ENCODE measurements at regions not wholly inside any gene's neighbourhood (a gene's known extent, or its start where the extent isn't known, plus 50 kb on each side); places are given as distances from the start of the nearest gene placed in this dataset.

GRCh38 chr15:62846131-62846804 is 196.3 kb upstream of the TPM1 start:
- H3K79me2 ChIP-seq (ENCODE audit: low read length): no peaks in the 10 kb centered on the region
- H3K27ac ChIP-seq (ENCODE audit: low read length): no peak overlapping the region
- no peaks in the 10 kb centered on the region for H3K27me3 ChIP-seq (ENCODE audit: low read depth, low read length)
- H3K4me2 ChIP-seq (ENCODE audit: low read length): no peak overlapping the region
- TF ChIP-seq EZH2phosphoT487 (IDR thresholded peaks at IDR 0.05; ENCODE audit: low read depth): no peak
- TF ChIP-seq CTCF (IDR thresholded peaks at IDR 0.05; ENCODE audit: low read depth, low read length): no peak
- H3K36me3 ChIP-seq (replicated peaks; ENCODE audit: low read depth, low read length): no peaks in the 10 kb centered on the region
- no peak overlapping the region for H3K9ac ChIP-seq (ENCODE audit: low read length)
- no peaks in the 10 kb centered on the region for H3K9me3 ChIP-seq (ENCODE audit: insufficient read depth, low read length)
- no peak overlapping the region for H3K4me3 ChIP-seq (ENCODE audit: low read length)
- no peaks in the 10 kb centered on the region for H4K20me1 ChIP-seq (ENCODE audit: insufficient read depth, low read length)
- H3K4me1 ChIP-seq (ENCODE audit: low read length): no peaks in the 10 kb centered on the region
- no peak overlapping the region for H2AFZ ChIP-seq (ENCODE audit: low read depth, low read length)

GRCh38 chr15:62846805-62847495 is 195.6 kb upstream of the TPM1 start:
- Histone ChIP-seq H3K4me1 (ENCODE audit: low read length) (no peaks in the 10 kb centered on the region), H4K20me1 (ENCODE audit: insufficient read depth, low read length) (no peaks in the 10 kb centered on the region), H3K27me3 (ENCODE audit: low read depth, low read length) (no peaks in the 10 kb centered on the region), H3K4me3 (ENCODE audit: low read length) (no peak overlapping the region), H3K9me3 (ENCODE audit: insufficient read depth, low read length) (no peaks in the 10 kb centered on the region), H3K27ac (ENCODE audit: low read length) (no peak overlapping the region), H3K79me2 (ENCODE audit: low read length) (no peaks in the 10 kb centered on the region), H2AFZ (ENCODE audit: low read depth, low read length) (no peak overlapping the region), H3K36me3 (replicated peaks; ENCODE audit: low read depth, low read length) (no peaks in the 10 kb centered on the region), H3K4me2 (ENCODE audit: low read length) (no peak overlapping the region), H3K9ac (ENCODE audit: low read length) (no peak overlapping the region)
- TF ChIP-seq EZH2phosphoT487 (IDR thresholded peaks at IDR 0.05; ENCODE audit: low read depth): no peak
- TF ChIP-seq CTCF (IDR thresholded peaks at IDR 0.05; ENCODE audit: low read depth, low read length): no peak

GRCh38 chr15:62847900-62848489 is 194.6 kb upstream of the TPM1 start:
- H3K9me3 ChIP-seq (ENCODE audit: insufficient read depth, low read length): no peaks in the 10 kb centered on the region
- H3K79me2 ChIP-seq (ENCODE audit: low read length): no peaks in the 10 kb centered on the region
- H3K4me1 ChIP-seq (ENCODE audit: low read length): no peaks in the 10 kb centered on the region
- H3K36me3 ChIP-seq (replicated peaks; ENCODE audit: low read depth, low read length): no peaks in the 10 kb centered on the region
- peak; percentile 93 for TF ChIP-seq CTCF (IDR thresholded peaks at IDR 0.05; ENCODE audit: low read depth, low read length)
- no peak for TF ChIP-seq EZH2phosphoT487 (IDR thresholded peaks at IDR 0.05; ENCODE audit: low read depth)
- H3K9ac ChIP-seq (ENCODE audit: low read length): no peak overlapping the region
- no peaks in the 10 kb centered on the region for H4K20me1 ChIP-seq (ENCODE audit: insufficient read depth, low read length)
- H3K4me3 ChIP-seq (ENCODE audit: low read length): no peak overlapping the region
- H3K27me3 ChIP-seq (ENCODE audit: low read depth, low read length): no peaks in the 10 kb centered on the region
- H3K27ac ChIP-seq (ENCODE audit: low read length): no peak overlapping the region
- H3K4me2 ChIP-seq (ENCODE audit: low read length): no peak overlapping the region; the same call in 1 of the 2 replicates
- H2AFZ ChIP-seq (ENCODE audit: low read depth, low read length): peak overlapping the region; percentile 45; the same call in 1 of the 2 replicates

- Histone ChIP-seq H3K36me3 (replicated peaks; ENCODE audit: low read depth, low read length) (no peaks in the 10 kb centered on the region), H3K79me2 (ENCODE audit: low read length) (no peaks in the 10 kb centered on the region), H3K4me1 (ENCODE audit: low read length) (no peaks in the 10 kb centered on the region), H3K9ac (ENCODE audit: low read length) (no peak overlapping the region), H2AFZ (ENCODE audit: low read depth, low read length) (no peak overlapping the region), H4K20me1 (ENCODE audit: insufficient read depth, low read length) (no peaks in the 10 kb centered on the region), H3K9me3 (ENCODE audit: insufficient read depth, low read length) (no peaks in the 10 kb centered on the region), H3K27ac (ENCODE audit: low read length) (no peak overlapping the region), H3K4me3 (ENCODE audit: low read length) (no peak overlapping the region), H3K4me2 (ENCODE audit: low read length) (no peak overlapping the region), H3K27me3 (ENCODE audit: low read depth, low read length) (no peaks in the 10 kb centered on the region)
- TF ChIP-seq CTCF (IDR thresholded peaks at IDR 0.05; ENCODE audit: low read depth, low read length): no peak
- no peak for TF ChIP-seq EZH2phosphoT487 (IDR thresholded peaks at IDR 0.05; ENCODE audit: low read depth)
Measured at GRCh38 chr15:62848632-62849050, 193.9 kb upstream of the TPM1 start.

Data from OCI-LY3 (cell line).